Muscle layer of duodenum (tissue), 2 donors: ENCODE measurements at regions not wholly inside any gene's neighbourhood (a gene's known extent, or its start where the extent isn't known, plus 50 kb on each side); places are given as distances from the start of the nearest gene placed in this dataset.

Source experiments
- H3K27ac ChIP-seq: one replicate; pipeline ENCODE4 v1.7.0; 2013; ENCODE audit warnings: mild to moderate bottlenecking, low read length
- H3K27me3 ChIP-seq: one replicate; pipeline ENCODE4 v1.7.0; 2013; ENCODE audit warnings: low read depth, mild to moderate bottlenecking, control low read depth, low read length
- H3K36me3 ChIP-seq, 2 donors: one replicate each; pipeline ENCODE4 v1.7.0; 2013; ENCODE audit warnings: low read length in 2 of 2, control low read depth in 1 of 2, mild to moderate bottlenecking in 1 of 2; ENCODE audit not compliant: insufficient read depth in 2 of 2, control insufficient read depth in 1 of 2
- H3K4me1 ChIP-seq, 2 donors: one replicate each; pipeline ENCODE4 v1.7.0; 2013; ENCODE audit warnings: low read length in 2 of 2, mild to moderate bottlenecking in 2 of 2, control low read depth in 1 of 2, moderate library complexity in 1 of 2; ENCODE audit not compliant: insufficient read depth in 2 of 2, control insufficient read depth in 1 of 2
- H3K4me3 ChIP-seq, 2 donors: one replicate each; pipeline ENCODE4 v1.7.0; 2013; ENCODE audit warnings: low read length in 2 of 2, low read depth in 1 of 2, mild to moderate bottlenecking in 1 of 2
- H3K9me3 ChIP-seq, 2 donors: one replicate each; pipeline ENCODE4 v1.7.0; 2013; ENCODE audit warnings: low read length in 2 of 2, control low read depth in 1 of 2, mild to moderate bottlenecking in 1 of 2; ENCODE audit not compliant: control insufficient read depth in 1 of 2
- donor health status: healthy.

- H3K4me1 ChIP-seq, result no peaks in the 10 kb centered on the region
- no peak overlapping the region for H3K27ac ChIP-seq
- H3K27me3 ChIP-seq, result no peaks in the 10 kb centered on the region
- H3K4me3 ChIP-seq, result no peak overlapping the region
- H3K9me3 ChIP-seq, result no peaks in the 10 kb centered on the region
- H3K36me3 ChIP-seq, result no peaks in the 10 kb centered on the region
Measured at GRCh38 chr9:24846248-24846912, 300.7 kb upstream of the IZUMO3 start.

GRCh38 chr9:24844217-24844616 is 298.5 kb upstream of the IZUMO3 start:
- H3K4me1 ChIP-seq, result no peaks in the 10 kb centered on the region
- no peaks in the 10 kb centered on the region for H3K36me3 ChIP-seq
- H3K4me3 ChIP-seq, result no peak overlapping the region
- H3K27ac ChIP-seq, result no peak overlapping the region
- H3K9me3 ChIP-seq, result no peaks in the 10 kb centered on the region
- H3K27me3 ChIP-seq, result no peaks in the 10 kb centered on the region

DNA sequence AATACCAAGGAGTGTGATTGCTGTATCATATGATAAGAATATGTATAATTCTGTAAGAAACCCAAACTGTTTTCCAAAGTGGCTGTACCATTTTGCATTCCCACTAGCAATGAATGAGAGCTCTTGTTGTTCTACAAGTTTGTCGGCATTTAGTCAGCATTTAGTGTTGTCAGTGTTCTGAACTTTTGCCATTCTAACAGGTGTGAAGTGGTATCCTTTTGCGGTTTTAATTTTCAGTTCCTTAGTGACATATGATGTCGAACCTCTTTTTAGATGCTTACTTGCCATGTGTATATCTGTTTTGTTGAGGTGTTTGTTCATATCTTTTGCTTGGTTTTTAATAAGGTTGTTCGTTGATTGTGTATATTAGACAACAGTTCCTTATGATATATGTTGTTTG is 296.3 kb upstream of the IZUMO3 start:
- Histone ChIP-seq H3K27ac (no peak overlapping the region), H3K4me1 (no peaks in the 10 kb centered on the region), H3K36me3 (no peaks in the 10 kb centered on the region)

GRCh38 chr9:24832307-24832706 is 286.6 kb upstream of the IZUMO3 start:
- H3K4me3 ChIP-seq, result no peak overlapping the region
- no peaks in the 10 kb centered on the region for H3K9me3 ChIP-seq
- H3K27ac ChIP-seq, result no peak overlapping the region
- H3K4me1 ChIP-seq, result no peaks in the 10 kb centered on the region
- H3K27me3 ChIP-seq, result no peaks in the 10 kb centered on the region
- H3K36me3 ChIP-seq, result no peaks in the 10 kb centered on the region

More for the DNA sequence above, 296.3 kb upstream of the IZUMO3 start:
- Histone ChIP-seq H3K9me3 (no peaks in the 10 kb centered on the region), H3K4me3 (no peak overlapping the region), H3K27me3 (no peaks in the 10 kb centered on the region)

DNA sequence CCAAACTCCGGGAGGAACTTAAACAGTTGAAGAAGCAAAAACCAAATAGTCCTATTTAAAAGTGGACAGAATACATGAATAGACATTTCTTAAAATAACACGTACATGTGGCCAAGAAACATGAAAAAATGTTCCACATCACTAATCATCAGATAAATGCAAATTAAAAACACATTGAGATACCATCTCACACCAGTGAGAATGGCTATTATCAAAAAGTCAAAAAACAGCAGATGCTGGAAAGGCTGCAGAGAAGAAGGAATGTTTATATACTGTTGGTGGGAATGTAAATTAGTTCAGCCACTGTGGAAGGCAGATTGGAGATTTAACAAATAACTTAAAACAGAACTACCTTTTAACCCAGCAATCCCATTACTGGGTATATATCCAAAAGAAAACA is 283.0 kb upstream of the IZUMO3 start:
- H3K27me3 ChIP-seq, result no peaks in the 10 kb centered on the region
- H3K36me3 ChIP-seq, result no peaks in the 10 kb centered on the region
- no peaks in the 10 kb centered on the region for H3K9me3 ChIP-seq
- no peak overlapping the region for H3K27ac ChIP-seq
- H3K4me1 ChIP-seq, result no peaks in the 10 kb centered on the region
- no peak overlapping the region for H3K4me3 ChIP-seq

DNA sequence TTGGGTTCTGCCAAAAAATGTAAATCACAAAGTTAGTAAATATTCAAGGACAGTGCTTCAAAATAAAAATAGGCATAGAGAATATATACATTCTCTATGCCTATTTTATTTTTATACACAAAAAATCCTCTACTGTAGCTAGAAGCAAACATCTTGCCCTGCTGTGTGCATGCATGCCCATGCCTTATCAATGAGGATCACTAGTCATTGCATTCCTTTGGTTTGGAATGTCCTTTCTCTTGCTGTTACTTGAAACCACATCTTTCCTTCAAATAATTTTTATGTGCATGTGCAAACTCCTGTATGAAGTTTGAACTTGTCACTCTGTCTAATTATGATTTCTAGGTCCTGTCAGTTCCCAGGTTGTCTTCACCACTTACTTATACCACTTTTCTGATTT is 278.9 kb upstream of the IZUMO3 start:
- H3K27ac ChIP-seq, result no peak overlapping the region
- H3K27me3 ChIP-seq, result no peaks in the 10 kb centered on the region
- no peaks in the 10 kb centered on the region for H3K9me3 ChIP-seq
- no peaks in the 10 kb centered on the region for H3K4me1 ChIP-seq
- H3K36me3 ChIP-seq, result no peaks in the 10 kb centered on the region
- no peak overlapping the region for H3K4me3 ChIP-seq

GRCh38 chr9:24820196-24820595 is 274.5 kb upstream of the IZUMO3 start:
- Histone ChIP-seq H3K36me3 (no peaks in the 10 kb centered on the region), H3K27me3 (no peaks in the 10 kb centered on the region), H3K4me1 (no peaks in the 10 kb centered on the region), H3K4me3 (no peak overlapping the region), H3K27ac (no peak overlapping the region), H3K9me3 (no peaks in the 10 kb centered on the region)

DNA sequence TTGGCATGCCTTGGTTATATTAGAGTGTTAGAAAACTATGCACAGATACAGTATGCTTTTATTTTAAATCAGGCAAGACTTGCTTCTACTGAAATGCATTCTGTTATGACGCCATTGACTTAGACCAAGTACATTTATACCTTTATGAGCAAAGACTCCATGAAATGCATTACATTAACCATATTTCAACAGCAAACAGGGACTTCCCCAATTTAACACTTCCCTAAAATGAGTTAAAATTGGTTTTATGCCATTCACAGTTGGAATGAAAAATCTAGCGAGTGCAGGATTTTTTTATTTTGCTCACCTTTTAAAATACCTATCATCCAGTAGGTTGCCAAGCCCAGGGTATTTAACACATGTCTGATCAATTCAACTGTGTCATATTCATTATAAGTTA is 272.1 kb upstream of the IZUMO3 start:
- Histone ChIP-seq H3K27me3 (no peaks in the 10 kb centered on the region), H3K4me1 (no peaks in the 10 kb centered on the region), H3K4me3 (no peak overlapping the region), H3K9me3 (no peaks in the 10 kb centered on the region), H3K27ac (no peak overlapping the region), H3K36me3 (no peaks in the 10 kb centered on the region)

GRCh38 chr9:24816006-24816405 is 270.3 kb upstream of the IZUMO3 start:
- H3K36me3 ChIP-seq, result no peaks in the 10 kb centered on the region
- H3K9me3 ChIP-seq, result no peaks in the 10 kb centered on the region
- no peak overlapping the region for H3K4me3 ChIP-seq
- H3K27me3 ChIP-seq, result no peaks in the 10 kb centered on the region
- H3K27ac ChIP-seq, result no peak overlapping the region
- H3K4me1 ChIP-seq, result no peaks in the 10 kb centered on the region

GRCh38 chr9:24801344-24801743 is 255.6 kb upstream of the IZUMO3 start:
- Histone ChIP-seq H3K4me1 (no peaks in the 10 kb centered on the region), H3K9me3 (no peaks in the 10 kb centered on the region), H3K4me3 (no peak overlapping the region), H3K27me3 (no peaks in the 10 kb centered on the region), H3K36me3 (no peaks in the 10 kb centered on the region), H3K27ac (no peak overlapping the region)

DNA sequence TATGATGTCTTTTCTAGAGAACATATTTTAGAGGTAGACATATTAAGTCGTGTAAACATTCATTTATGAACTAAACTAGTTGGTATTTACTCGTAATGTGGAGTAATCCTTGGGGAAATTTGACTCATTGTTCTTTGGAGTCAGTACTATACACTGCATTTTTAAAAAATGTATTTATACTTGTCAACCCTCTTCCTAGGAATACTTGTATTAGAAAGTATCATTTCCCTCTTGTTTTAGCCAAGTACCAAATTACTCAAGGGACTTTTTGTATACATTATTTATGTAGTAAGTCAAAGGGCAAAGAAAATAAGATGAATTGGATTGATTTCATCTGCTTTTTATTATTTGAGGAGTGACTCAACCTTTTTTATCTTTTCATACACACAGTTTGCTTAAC is 248.1 kb upstream of the IZUMO3 start:
- H3K36me3 ChIP-seq, result no peaks in the 10 kb centered on the region
- peaks cover 0 to 2% of the 10 kb centered on the region in 2 donors for H3K9me3 ChIP-seq
- no peak overlapping the region for H3K4me3 ChIP-seq
- H3K27me3 ChIP-seq, result no peaks in the 10 kb centered on the region
- no peak overlapping the region for H3K27ac ChIP-seq
- H3K4me1 ChIP-seq, result no peaks in the 10 kb centered on the region

DNA sequence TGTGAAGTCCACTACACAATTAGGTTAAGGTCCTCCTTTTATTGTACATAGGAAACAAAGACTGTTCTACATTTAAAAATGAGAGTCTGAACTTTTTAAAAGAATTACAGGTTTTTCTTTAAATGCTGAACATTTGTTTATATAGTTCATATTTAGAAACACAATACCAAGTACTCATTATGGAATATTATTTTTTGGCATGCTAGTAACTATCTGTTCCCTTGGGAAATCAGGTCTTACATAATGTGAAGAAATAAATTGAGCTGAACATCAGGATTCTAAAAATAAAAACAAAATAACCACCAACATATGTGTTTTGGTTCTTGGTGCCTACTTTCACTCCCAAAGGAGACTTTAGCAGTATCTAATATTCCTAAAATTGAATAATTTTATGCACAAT is 230.5 kb upstream of the IZUMO3 start:
- H3K9me3 ChIP-seq, result peaks cover 0 to 8% of the 10 kb centered on the region in 2 donors
- no peaks in the 10 kb centered on the region for H3K27me3 ChIP-seq
- H3K4me1 ChIP-seq, result no peaks in the 10 kb centered on the region

More for the DNA sequence above, 230.5 kb upstream of the IZUMO3 start:
- Histone ChIP-seq H3K36me3 (no peaks in the 10 kb centered on the region), H3K4me3 (no peak overlapping the region), H3K27ac (no peak overlapping the region)
